Fibroblast of the aortic adventitia (primary cell): ENCODE measurements at regions not wholly inside any gene's neighbourhood (a gene's known extent, or its start where the extent isn't known, plus 50 kb on each side); places are given as distances from the start of the nearest gene placed in this dataset.

Experiments used
- DNase-seq: peaks from one replicate; pipeline ENCODE4 v3.0.0-alpha.2; 2010; ENCODE audit warnings: low read depth
- H3K4me3 ChIP-seq: 2 replicates; pipeline ENCODE4 v1.5.1; 2011; ENCODE audit warnings: low read depth, mild to moderate bottlenecking, control low read depth, low read length, moderate library complexity
- CTCF ChIP-seq: IDR thresholded peaks from 2 replicates; pipeline ENCODE4 v1.5.1; 2011; ENCODE audit warnings: mild to moderate bottlenecking, low read length, control low read depth, inconsistent platforms; ENCODE audit not compliant: insufficient read depth

GRCh38 chr15:96720251-96720650 lies 389.8 kb downstream of the NR2F2 start:
- H3K4me3 ChIP-seq, result no peak overlapping the region
- no peak for DNase-seq
- TF ChIP-seq CTCF, result no peak

- no peak overlapping the region for H3K4me3 ChIP-seq
- no peak for DNase-seq
- TF ChIP-seq CTCF, result no peak
Measured at GRCh38 chr15:96720656-96721055, 390.2 kb downstream of the NR2F2 start.

- no peak for TF ChIP-seq CTCF
- no peak overlapping the region for H3K4me3 ChIP-seq
- no peak for DNase-seq
Measured at GRCh38 chr15:96728591-96728990, 398.1 kb downstream of the NR2F2 start.

DNA sequence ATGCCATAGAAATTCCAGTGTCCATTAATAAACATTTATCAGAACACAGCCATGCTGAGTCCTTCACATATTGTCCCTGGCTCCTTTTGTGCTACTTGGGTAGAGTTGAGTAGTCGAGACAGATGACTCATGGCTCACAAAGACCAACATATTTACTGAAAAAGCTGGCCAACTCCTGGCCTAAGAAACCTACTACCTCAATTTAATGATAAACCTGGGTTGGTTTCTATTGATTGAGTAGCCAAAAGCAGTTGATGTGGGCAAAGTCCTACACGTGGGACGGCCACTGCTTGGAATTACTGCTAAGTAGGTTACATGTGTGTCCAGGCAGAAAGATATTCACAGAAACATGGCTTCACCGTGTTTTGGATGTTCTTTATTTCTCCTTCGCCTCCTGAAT lies 402.2 kb downstream of the NR2F2 start:
- no peak for TF ChIP-seq CTCF
- H3K4me3 ChIP-seq, result no peak overlapping the region
- no peak for DNase-seq

DNA sequence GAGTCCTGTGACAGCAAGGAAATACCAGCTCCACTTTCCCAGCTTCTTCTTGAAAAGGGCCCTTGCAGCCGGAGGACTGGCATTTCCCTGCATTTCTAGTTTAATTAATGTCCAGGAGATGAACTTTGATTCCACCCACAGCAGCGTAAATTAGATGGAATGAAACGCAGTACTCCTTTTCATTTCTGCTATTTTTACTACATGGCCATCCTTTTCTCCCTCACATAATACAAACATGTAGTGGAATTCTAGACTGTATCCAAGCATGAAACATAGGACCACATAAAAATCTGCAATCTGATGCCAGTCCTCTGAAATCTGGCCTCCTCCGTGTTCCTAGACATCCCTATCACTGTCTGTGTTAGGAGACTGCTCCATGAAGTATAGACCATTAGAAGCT lies 403.2 kb downstream of the NR2F2 start:
- no peak overlapping the region for H3K4me3 ChIP-seq
- TF ChIP-seq CTCF, result no peak
- no peak for DNase-seq

- no peak overlapping the region for H3K4me3 ChIP-seq
- TF ChIP-seq CTCF, result no peak
- DNase-seq, result no peak
Measured at GRCh38 chr15:96735632-96736240, 405.2 kb downstream of the NR2F2 start.

DNA sequence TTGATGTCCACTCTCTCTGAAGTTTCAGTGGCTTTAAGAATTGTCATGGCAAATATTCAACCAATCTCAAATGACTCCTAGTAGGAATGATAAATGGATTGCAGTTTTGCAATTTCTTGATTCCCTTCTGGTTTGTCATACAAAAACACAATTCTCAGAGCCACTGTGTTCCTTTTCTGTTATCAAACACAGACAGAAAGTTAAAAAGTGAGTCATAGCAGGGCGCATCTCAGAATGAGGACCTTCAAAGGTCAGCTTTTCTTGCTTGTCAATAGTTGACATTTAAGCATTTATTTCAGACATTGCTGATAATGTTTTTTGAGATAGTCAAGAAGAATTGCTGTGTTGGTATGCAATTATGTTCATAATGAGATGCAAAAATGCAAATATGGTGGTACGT lies 405.9 kb downstream of the NR2F2 start:
- no peak for DNase-seq
- H3K4me3 ChIP-seq, result no peak overlapping the region
- TF ChIP-seq CTCF, result no peak
